Islet precursor cell (in vitro differentiated cells): ENCODE measurements at regions not wholly inside any gene's neighbourhood (a gene's known extent, or its start where the extent isn't known, plus 50 kb on each side); places are given as distances from the start of the nearest gene placed in this dataset.

Experiments
- DNase-seq: peaks from one replicate; pipeline ENCODE4 v3.0.0-alpha.2; 2018

DNA sequence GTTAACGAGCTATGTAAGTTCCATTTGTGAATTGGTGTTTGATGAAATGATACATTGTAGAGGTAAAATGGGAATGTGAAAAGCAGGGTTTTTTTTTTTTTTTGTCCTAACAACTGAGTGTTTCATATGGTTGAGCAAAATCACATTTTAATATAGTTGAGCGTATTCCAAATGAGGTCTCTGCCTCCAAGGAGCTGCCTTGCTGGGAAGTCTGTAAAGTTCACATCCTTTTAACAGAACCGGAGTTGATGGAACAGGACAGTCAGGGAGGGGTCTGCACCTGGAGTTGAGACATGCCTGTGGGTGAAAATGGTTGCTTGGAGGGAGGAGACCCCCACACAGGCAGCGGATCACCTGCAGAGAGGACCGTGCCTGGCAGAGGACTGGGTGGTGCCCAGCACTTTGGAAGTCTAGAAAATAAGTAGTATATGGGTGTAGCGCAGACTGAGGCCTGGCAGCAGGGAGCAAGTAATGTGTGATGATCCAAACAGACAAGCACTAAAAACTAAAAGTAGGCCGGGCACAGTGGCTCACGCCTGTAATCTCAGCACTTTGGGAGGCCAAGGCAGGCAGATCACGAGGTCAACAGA lies 75.2 kb upstream of the UBAC2 start:
- DNase-seq: no peak

DNA sequence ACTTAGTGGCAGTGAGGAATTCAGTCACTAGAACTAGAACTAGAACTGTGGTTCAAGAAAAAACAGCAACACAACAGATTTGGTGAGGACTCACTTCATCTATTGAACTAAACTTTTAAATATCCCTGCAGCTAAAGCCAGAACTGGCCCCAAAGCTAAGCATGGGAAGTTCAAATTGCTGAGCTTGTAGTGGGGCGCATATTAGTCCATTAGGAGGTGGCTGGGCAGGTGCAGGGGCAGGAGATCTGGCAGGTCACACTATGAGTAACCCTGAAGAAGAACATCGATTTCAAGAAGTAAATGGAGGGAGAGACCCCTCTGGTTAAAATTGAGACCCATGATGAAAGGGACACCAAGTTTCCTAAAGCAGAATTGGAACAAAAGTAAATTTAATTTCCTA lies 73.8 kb upstream of the UBAC2 start:
- no peak for DNase-seq

DNA sequence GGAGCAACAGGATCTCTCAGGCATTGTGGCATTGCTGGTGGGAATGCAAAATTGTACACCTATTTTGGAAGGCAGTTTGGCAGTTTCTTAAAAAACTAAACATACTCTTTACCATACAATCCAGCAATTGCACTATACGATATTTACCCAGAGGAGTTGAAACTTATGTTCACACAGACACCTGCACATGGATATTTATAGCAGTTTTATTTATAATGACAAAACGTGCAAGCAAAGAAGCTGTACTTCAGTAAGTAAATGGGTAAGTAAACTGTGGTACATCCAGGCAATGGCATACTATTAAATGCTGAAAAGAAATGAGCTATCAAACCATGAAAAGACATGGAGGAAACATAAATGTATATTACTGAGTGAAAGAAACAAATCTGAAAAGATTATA lies 71.6 kb upstream of the UBAC2 start:
- no peak for DNase-seq

DNA sequence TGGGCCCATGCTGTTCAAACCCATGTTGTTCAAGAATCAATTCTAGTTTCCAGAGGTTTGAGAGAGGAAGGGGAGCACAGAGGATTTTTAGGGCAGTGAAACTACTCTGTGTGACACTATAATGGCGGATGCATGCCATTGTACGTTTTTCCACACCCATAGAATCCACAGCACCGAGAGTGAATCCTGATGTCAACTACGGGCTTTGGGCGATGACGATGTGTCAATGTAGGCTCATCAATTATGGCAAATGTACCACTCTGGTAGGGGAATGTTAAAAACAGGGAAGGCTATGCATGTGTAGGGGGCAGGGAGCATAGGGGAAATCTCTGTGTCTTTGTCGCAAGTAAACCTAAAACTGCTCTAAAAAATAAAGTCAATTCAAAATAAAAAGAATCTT lies 70.7 kb upstream of the UBAC2 start:
- no peak for DNase-seq

DNA sequence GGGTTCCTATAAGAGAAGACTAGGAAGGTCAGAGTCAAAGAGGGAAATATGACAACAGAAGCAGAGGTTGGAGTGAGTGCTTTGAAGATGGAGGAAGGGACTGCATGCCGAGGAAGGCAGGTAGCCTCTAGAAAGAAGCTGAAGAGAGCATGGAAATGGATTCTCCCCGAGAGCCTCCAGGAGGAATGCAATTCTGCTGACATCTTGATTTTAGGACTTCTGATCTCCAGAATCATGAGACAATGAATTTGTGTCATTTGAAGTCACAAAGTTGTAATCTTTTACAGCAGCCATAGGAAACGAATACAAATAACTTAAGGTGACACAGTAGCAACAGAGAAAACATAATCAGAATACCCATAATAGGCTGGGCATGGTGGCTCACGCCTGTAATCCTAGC lies 69.2 kb upstream of the UBAC2 start:
- no peak for DNase-seq

DNA sequence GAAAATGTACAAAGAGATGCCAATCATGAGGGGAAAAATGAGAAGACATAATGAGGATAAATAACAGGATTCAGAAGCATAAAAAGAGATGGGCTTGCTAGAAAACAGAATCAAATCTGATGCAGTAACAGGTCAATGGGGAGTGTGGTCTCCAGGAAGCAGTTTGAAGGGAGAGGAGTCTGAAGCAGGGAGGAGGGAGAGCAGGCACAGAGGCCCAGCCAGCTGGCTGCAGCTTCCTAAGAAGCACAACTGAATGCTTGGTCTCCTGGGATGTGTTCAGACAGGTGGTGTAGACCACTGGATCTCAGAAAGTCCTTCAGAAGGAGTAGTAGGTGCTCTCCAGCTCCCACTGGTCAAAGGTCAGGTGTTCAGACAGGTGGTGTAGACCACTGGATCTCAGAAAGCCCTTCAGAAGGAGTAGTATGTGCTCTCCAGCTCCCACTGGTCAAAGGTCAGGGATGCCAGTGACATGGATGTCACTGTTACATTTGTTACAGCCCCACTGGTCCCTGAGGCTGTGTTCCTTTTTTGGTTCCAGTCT lies 68.3 kb upstream of the UBAC2 start:
- DNase-seq: no peak

DNA sequence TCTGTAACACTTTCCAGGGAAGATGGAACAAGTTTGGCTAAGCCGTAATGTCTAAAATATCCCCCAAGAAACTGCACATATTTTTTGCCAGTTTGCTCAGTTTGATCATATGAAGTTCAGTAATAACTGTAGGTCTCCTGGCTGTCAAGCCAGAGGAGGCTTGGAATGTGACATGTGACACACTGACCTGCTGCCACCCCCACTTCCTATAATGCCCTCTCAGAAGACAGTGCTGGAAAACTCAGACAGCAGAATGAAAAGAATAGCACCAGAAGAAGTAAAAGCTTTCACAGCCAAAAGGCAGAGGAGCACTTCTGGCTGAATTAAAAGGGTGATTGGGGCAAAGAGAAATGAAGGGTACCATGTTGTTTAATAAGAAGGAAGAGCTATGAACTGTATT lies 67.4 kb upstream of the UBAC2 start:
- no peak for DNase-seq

DNA sequence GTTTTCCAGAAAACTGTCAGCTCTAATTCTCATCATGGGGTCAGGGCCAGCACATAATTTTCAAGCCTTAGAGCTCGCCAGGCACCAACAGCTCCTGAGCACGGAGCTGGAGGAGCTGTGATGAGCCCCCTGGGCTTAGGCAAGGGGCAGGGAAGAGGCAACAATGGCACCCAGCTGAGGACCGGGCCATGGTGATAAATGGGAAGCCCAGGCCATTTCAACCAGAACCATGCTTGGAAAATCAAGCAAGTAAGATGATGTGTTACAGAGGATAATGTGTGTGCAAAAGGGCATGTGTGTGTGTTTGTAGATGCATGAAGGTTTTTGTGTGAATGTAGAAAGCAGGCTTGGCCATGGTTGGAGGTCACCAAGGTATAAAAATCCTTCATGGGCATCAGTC lies 66.8 kb upstream of the UBAC2 start:
- DNase-seq: no peak

DNA sequence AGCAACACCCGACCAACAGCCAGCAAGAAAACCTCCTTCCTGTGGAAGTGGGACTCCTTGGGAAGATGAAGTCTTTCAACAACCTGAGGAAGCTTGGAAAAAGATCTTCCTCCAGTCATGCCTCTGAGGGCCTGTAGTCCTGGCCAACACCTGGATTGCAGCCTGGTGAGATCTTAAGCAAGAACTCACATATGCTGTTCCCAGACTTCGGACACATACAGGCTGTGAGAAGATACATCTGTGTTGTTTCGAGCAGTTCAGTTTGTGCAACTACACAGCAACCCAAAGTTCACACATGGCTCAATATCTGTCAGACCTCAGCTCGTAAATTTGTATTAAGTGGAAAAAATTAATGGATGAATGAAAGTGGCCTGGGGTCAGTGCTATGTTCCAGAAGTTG lies 65.1 kb upstream of the UBAC2 start:
- DNase-seq: no peak

DNA sequence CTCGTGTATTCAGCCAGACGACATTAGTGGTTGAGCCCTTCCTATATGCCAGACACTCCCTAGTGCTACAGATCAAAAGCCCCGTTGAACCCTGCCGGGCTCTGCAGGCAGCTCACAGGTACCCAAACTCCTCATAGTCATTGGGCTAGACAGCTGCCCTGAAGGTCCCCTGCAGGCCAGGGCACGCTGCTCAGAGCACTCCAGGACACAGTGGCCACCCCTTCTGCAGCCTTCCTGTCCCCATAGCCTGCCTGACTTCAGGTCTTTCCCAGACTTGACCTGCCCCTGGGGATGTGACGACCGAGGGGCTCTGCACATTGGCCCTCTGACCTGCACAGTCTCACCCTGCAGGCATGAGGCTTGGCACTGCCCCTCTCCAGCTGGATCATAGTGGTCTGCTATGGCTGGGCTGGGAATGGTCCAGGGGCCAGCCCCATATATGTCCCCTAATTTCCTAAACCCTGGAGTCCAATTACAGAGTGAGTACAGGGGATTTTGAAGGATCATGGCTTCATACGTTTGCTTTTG lies 64.2 kb upstream of the UBAC2 start:
- DNase-seq: no peak

DNA sequence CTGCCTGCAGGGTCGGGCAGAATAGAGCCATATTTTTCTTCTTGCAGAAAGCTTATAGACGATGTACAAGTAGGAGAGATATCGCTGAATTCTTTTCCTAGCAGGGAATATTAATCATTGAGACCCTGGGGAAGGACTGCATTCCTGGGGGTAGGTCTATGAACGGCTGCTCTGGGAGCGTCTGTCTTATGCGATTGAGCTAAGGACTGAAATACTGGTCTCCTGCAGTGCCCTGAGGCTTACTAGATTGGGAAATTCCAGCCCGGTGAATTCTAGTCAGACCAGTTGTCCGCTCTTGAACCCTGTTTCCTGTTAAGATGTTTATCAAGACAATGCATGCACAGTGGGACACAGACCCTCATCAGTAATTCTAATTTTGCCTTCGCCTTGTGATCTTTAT lies 59.8 kb upstream of the UBAC2 start:
- no peak for DNase-seq

DNA sequence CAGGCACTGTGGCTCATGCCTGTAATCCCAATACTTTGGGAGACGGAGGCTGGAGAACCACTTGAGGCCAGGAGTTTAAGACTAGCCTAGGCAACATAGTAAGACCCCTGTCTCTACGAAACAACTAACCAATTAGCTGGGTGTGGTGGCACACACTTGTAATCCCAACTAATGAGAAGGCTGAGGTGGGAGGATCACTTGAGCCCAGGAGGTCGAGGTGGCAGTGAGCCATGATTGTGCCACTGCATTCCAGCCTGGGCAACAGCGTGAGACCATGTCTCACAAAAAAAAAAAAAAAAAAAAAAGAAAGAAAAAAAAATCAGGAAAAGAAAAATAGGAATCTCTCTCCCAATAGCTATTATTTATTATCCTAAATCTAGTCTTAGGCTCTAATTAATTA lies 56.8 kb upstream of the UBAC2 start:
- no peak for DNase-seq

DNA sequence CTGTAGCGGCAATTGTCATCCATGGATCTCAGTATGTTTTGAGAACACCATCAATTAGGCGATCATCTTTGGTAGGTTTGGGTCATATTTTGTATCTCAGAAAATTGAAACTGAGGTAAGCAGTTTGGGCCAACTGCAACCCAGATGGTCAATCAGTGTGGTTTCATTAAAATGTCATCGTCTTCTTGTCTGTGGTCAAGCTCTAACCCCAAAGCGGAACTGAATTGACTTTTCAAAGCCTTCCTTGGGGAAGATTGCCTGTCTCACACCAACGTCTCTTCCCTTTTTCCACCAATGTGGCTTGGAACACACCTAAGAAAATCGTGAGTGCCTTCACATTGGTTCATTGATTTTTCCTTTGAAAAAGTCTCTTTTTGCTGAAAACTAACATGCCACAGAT lies 56.3 kb upstream of the UBAC2 start:
- DNase-seq: no peak

DNA sequence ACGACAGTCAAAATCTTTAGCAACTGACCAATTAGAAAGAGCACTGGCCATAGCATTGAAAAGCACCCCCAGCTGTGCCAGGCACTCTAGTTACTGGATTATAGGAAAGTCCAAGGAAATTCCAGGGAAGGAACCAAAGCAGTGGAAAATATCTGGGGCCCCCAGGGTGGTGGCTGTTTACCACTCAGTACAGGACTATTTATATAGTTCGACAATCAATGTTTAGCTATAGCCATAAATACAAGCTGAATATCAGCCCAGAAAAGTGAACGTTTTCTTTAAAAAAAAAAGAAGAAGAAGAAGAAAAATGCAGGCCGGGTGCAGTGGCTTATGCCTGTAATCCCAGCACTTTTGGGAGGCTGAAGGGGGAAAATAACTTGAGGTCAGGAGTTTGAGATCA lies 55.2 kb upstream of the UBAC2 start:
- DNase-seq: no peak

DNA sequence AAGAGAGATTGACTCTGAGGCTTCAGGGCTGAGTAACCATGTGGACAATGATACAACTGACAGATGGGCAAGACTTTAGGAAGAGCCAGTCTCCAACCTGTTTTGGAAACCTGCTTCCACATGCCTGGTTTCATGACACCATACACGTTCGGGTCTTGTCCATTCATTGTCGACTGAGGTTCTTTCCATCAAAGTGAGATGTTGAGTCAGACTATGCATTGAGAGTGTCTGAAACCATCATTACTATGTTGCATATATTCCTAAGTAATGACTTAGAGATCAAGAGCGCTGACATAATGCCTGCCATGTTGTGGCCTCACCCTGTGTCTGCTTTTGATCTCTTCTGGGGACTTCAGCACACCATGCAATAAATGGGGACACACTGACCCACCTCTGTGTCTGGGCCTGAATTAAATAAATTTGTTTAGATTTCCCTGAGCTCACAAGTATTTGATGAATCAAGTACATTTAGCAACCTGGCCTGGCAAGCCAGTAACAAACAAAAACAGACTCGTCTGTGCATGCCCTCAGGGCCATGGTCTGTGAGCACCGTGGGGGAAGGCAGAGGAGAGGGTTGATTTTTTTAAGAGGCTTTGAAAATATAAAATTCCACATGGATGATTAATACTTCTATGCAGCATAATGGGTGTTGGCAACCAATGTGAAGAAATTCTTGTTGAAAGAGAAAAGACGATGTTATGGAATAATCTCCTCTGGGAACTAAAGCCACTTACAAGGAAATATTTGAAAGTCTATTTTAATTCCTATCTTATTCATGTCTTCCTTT lies 49.9 kb upstream of the UBAC2 start:
- peak; percentile 69 for DNase-seq
